Lower leg skin (tissue), 3 donors: ENCODE measurements at regions not wholly inside any gene's neighbourhood (a gene's known extent, or its start where the extent isn't known, plus 50 kb on each side); places are given as distances from the start of the nearest gene placed in this dataset.
"Not testable (repeated sequence)": the region's sequence is repeated elsewhere in the genome, so short reads cannot be mapped to it uniquely, and the experiment has no call there.

Experiments used
- CTCF ChIP-seq, 3 donors: fragments of 450-650 bp; IDR thresholded peaks; one replicate each; pipeline ENCODE4 v1.5.1; 2016; ENCODE audit warnings: antibody characterized with exemption in 3 of 3, mild to moderate bottlenecking in 3 of 3, moderate library complexity in 2 of 3
- POLR2A ChIP-seq, 2 donors: fragments of 450-650 bp; IDR thresholded peaks; one replicate each; pipeline ENCODE4 v1.6.1; 2016 to 2017; ENCODE audit warnings: antibody characterized with exemption in 2 of 2, mild to moderate bottlenecking in 1 of 2, moderate library complexity in 1 of 2

- not testable (repeated sequence) for TF ChIP-seq CTCF, POLR2A (IDR thresholded peaks at IDR 0.05)
Measured at GRCh38 chr19:27369603-27370002, 1843.3 kb downstream of the UQCRFS1 start.
